ENCODE measurements at regions not wholly inside any gene's neighbourhood (a gene's known extent, or its start where the extent isn't known, plus 50 kb on each side); places are given as distances from the start of the nearest gene placed in this dataset.

- TF ChIP-seq, protein P1, sequence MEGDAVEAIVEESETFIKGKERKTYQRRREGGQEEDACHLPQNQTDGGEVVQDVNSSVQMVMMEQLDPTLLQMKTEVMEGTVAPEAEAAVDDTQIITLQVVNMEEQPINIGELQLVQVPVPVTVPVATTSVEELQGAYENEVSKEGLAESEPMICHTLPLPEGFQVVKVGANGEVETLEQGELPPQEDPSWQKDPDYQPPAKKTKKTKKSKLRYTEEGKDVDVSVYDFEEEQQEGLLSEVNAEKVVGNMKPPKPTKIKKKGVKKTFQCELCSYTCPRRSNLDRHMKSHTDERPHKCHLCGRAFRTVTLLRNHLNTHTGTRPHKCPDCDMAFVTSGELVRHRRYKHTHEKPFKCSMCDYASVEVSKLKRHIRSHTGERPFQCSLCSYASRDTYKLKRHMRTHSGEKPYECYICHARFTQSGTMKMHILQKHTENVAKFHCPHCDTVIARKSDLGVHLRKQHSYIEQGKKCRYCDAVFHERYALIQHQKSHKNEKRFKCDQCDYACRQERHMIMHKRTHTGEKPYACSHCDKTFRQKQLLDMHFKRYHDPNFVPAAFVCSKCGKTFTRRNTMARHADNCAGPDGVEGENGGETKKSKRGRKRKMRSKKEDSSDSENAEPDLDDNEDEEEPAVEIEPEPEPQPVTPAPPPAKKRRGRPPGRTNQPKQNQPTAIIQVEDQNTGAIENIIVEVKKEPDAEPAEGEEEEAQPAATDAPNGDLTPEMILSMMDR (IDR thresholded peaks at IDR 0.05) = no peak
- TF ChIP-seq POLR2AphosphoS5 (IDR thresholded peaks at IDR 0.05) = no peak
- TF ChIP-seq POLR2A (IDR thresholded peaks at IDR 0.05) = no peak
- no peak for TF ChIP-seq EP300 (IDR thresholded peaks at IDR 0.05)
These were observed 142.0 kb upstream of the CHD1 start for GRCh38 chr5:99070822-99071221.
